ENCODE measurements at regions not wholly inside any gene's neighbourhood (a gene's known extent, or its start where the extent isn't known, plus 50 kb on each side); places are given as distances from the start of the nearest gene placed in this dataset.

GRCh38 chr1:222370913-222371675 is 176.8 kb downstream of the HHIPL2 start:
- no peak for TF ChIP-seq CTCF (IDR thresholded peaks at IDR 0.05; ENCODE audit: control insufficient read depth, extremely low read depth, insufficient read depth)
- DNase-seq (ENCODE audit: low read depth), result no peak
- H3K4me3 ChIP-seq (ENCODE audit: low read depth, low read length), result no peak overlapping the region

GRCh38 chr1:222370081-222370912 is 177.6 kb downstream of the HHIPL2 start:
- DNase-seq (ENCODE audit: low read depth), result no peak
- no peak overlapping the region for H3K4me3 ChIP-seq (ENCODE audit: low read depth, low read length)
- no peak for TF ChIP-seq CTCF (IDR thresholded peaks at IDR 0.05; ENCODE audit: control insufficient read depth, extremely low read depth, insufficient read depth)

- no peak overlapping the region for H3K4me3 ChIP-seq (ENCODE audit: low read depth, low read length)
- TF ChIP-seq CTCF (IDR thresholded peaks at IDR 0.05; ENCODE audit: control insufficient read depth, extremely low read depth, insufficient read depth), result no peak
- DNase-seq (ENCODE audit: low read depth), result no peak
Observed at GRCh38 chr1:222369148-222369547, 178.8 kb downstream of the HHIPL2 start.

- TF ChIP-seq CTCF (IDR thresholded peaks at IDR 0.05; ENCODE audit: control insufficient read depth, extremely low read depth, insufficient read depth), result no peak
- H3K4me3 ChIP-seq (ENCODE audit: low read depth, low read length), result no peak overlapping the region
- no peak for DNase-seq (ENCODE audit: low read depth)
Observed at GRCh38 chr1:222358100-222358499, 189.8 kb downstream of the HHIPL2 start.

GRCh38 chr1:222357252-222357651 is 190.7 kb downstream of the HHIPL2 start:
- DNase-seq (ENCODE audit: low read depth), result no peak
- H3K4me3 ChIP-seq (ENCODE audit: low read depth, low read length), result no peak overlapping the region
- TF ChIP-seq CTCF (IDR thresholded peaks at IDR 0.05; ENCODE audit: control insufficient read depth, extremely low read depth, insufficient read depth), result no peak

GRCh38 chr1:222347627-222348026 is 200.3 kb downstream of the HHIPL2 start:
- peak; percentile 90 for DNase-seq (ENCODE audit: low read depth)
- no peak overlapping the region for H3K4me3 ChIP-seq (ENCODE audit: low read depth, low read length)
- no peak for TF ChIP-seq CTCF (IDR thresholded peaks at IDR 0.05; ENCODE audit: control insufficient read depth, extremely low read depth, insufficient read depth)
